GM23248 (cell line): ENCODE measurements at regions not wholly inside any gene's neighbourhood (a gene's known extent, or its start where the extent isn't known, plus 50 kb on each side); places are given as distances from the start of the nearest gene placed in this dataset.

ENCODE experiments used
- EZH2 ChIP-seq: fragments of 200-600 bp; sonication (generic); IDR thresholded peaks from 2 replicates; pipeline ENCODE4 v1.6.1; 2018; ENCODE audit warnings: antibody characterized with exemption, mild to moderate bottlenecking; ENCODE audit not compliant: insufficient read depth, poor library complexity, severe bottlenecking
- EZH2phosphoT487 ChIP-seq: fragments of 200-600 bp; sonication (generic); IDR thresholded peaks from 2 replicates; pipeline ENCODE4 v1.6.1; 2018; ENCODE audit warnings: antibody characterized with exemption, moderate library complexity, mild to moderate bottlenecking, low read depth; ENCODE audit not compliant: insufficient read depth

DNA sequence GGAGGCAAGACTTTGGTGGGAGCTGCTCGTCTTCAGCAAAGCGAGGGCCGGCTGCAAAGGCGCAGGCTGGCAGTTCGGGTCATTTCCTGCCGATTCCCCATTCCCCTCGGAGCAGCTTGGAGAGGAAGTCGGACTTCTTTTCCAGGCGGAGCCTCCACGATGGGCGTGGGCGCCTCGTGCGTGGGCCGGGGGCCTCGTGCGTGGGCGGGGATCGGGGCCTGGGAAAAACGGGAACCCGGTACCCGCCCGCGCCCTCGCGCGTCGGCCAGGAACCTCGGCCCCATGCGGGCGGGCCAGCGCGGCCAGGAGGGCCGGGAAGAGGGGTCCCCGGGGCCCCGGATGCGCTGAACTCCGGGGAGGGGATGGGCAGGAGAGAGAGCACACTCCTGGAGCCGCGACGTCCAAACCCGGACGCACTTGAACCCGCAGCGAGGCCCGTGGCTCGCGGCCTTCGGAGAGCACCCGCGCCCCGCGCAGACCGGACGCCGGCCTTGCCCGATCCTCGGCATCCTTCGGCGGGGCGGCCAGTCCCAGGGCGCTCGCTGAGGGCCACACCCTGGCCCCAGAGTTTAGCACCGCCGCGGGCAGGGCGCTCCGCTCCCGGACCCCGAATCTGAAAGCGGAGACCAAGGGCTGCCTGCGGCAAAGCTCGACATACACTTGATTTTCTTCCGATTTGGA is 368.4 kb downstream of the MTX2 start:
- no peak for TF ChIP-seq EZH2
- no peak for TF ChIP-seq EZH2phosphoT487
